ENCODE measurements at regions not wholly inside any gene's neighbourhood (a gene's known extent, or its start where the extent isn't known, plus 50 kb on each side); places are given as distances from the start of the nearest gene placed in this dataset.

DNA sequence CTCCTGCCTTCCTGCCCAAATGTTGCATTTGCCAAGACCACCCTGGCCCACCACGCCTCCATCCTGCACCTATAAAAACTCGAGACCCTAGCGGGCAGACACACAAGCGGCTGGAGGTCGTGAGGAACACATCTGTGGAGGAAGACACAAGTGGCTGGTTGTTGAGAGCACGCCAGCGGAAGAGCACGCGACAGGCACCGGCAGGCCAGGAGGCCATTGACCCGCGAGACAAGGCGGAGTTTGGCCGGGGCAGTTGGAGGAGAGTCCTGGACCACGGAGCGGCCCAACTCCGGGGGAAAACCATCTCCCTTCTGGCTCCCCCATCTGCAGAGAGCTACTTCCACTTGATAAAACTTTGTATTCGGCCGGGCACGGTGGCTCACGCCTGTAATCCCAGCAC is 115.2 kb upstream of the AGA start:
- no peak for DNase-seq
- Histone ChIP-seq H3K79me2 (ENCODE audit: low read length) (no peaks in the 10 kb centered on the region), H3K9me2 (replicated peaks; ENCODE audit: insufficient read depth, low read length) (no peaks in the 10 kb centered on the region), H4K20me1 (ENCODE audit: insufficient read depth, low read depth, low read length) (no peaks in the 10 kb centered on the region), H2AFZ (ENCODE audit: low read length) (no peak overlapping the region), H3K9ac (ENCODE audit: low read length) (no peak overlapping the region), H3K4me2 (ENCODE audit: low read depth, low read length, poor library complexity, severe bottlenecking) (no peak overlapping the region), H3K9me3 (ENCODE audit: low read length) (no peaks in the 10 kb centered on the region), H3K27ac (ENCODE audit: low read length) (no peak overlapping the region), H3K4me3 (ENCODE audit: low read length) (no peak overlapping the region), H3K27me3 (ENCODE audit: low read length) (no peaks in the 10 kb centered on the region), H3K4me1 (ENCODE audit: low read length) (no peaks in the 10 kb centered on the region), H3K36me3 (ENCODE audit: insufficient read depth, low read length) (no peaks in the 10 kb centered on the region)

DNA sequence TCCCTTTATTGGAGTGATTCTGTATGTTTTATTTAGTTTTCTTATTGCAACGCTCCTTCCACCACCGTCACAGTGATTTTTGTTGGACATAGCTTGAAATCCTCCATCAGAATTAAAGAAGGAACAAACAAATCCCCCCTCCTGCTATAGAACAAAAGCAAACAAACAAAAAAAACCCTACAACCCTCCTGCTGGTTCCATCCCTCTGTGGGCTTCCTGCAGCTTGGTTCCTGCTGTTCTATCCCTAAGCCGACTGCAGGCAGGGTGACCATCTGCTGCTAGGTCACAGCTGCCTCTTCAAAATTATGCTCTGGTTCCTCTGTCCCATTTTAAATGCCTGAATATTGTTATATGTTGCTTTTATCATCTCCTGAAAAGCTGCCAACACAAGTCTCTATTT is 116.8 kb upstream of the AGA start:
- Histone ChIP-seq H3K9ac (ENCODE audit: low read length) (no peak overlapping the region), H3K79me2 (ENCODE audit: low read length) (no peaks in the 10 kb centered on the region), H2AFZ (ENCODE audit: low read length) (no peak overlapping the region), H3K4me1 (ENCODE audit: low read length) (no peaks in the 10 kb centered on the region), H3K9me2 (replicated peaks; ENCODE audit: insufficient read depth, low read length) (no peaks in the 10 kb centered on the region), H3K27me3 (ENCODE audit: low read length) (no peaks in the 10 kb centered on the region), H3K36me3 (ENCODE audit: insufficient read depth, low read length) (no peaks in the 10 kb centered on the region), H3K27ac (ENCODE audit: low read length) (no peak overlapping the region), H3K4me2 (ENCODE audit: low read depth, low read length, poor library complexity, severe bottlenecking) (no peak overlapping the region), H3K4me3 (ENCODE audit: low read length) (no peak overlapping the region), H4K20me1 (ENCODE audit: insufficient read depth, low read depth, low read length) (no peaks in the 10 kb centered on the region), H3K9me3 (ENCODE audit: low read length) (no peaks in the 10 kb centered on the region)
- DNase-seq = no peak

DNA sequence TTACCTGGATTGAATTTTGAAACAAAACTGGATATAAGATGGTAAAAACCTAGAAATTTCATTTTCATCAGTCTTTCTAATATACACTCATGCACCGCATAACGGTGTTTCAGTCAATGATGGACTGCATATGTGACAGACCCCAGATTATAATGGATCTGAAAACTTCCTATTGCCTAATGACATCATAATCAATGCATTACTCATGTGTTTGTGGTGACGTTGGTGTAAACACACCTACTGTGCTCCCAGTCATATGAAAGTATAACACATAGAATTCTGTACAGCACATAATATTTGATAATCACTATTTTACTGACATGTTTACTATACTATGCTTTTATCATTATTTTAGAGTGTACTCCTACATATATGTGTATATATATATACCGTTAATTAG is 119.9 kb upstream of the AGA start:
- H4K20me1 ChIP-seq (ENCODE audit: insufficient read depth, low read depth, low read length) = no peaks in the 10 kb centered on the region
- no peaks in the 10 kb centered on the region for H3K9me2 ChIP-seq (replicated peaks; ENCODE audit: insufficient read depth, low read length)
- no peaks in the 10 kb centered on the region for H3K9me3 ChIP-seq (ENCODE audit: low read length)
- no peak overlapping the region for H3K9ac ChIP-seq (ENCODE audit: low read length)
- no peaks in the 10 kb centered on the region for H3K27me3 ChIP-seq (ENCODE audit: low read length)
- no peaks in the 10 kb centered on the region for H3K36me3 ChIP-seq (ENCODE audit: insufficient read depth, low read length)
- no peak overlapping the region for H3K4me2 ChIP-seq (ENCODE audit: low read depth, low read length, poor library complexity, severe bottlenecking)
- H2AFZ ChIP-seq (ENCODE audit: low read length) = no peak overlapping the region
- no peaks in the 10 kb centered on the region for H3K4me1 ChIP-seq (ENCODE audit: low read length)
- no peak for DNase-seq
- H3K27ac ChIP-seq (ENCODE audit: low read length) = no peak overlapping the region
- no peaks in the 10 kb centered on the region for H3K79me2 ChIP-seq (ENCODE audit: low read length)
- H3K4me3 ChIP-seq (ENCODE audit: low read length) = no peak overlapping the region

DNA sequence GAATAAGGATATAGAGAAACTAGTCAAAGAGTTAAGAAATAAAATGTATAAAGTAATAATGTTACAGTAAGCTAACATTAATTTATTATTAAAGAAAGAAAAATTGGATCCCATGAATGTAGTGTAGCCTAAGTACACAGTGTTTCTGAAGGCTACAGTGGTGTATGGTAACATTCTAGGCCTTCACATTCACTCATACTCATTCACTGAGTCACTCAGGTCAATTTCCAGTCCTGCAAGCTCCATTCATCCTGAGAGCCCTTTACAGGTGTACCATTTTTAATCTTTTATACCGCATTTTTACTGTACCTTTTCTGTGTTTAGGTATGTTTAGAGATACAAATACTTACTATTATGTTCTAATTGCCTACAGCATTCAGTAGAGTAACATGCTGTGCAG is 120.6 kb upstream of the AGA start:
- no peak overlapping the region for H3K4me3 ChIP-seq (ENCODE audit: low read length)
- H3K36me3 ChIP-seq (ENCODE audit: insufficient read depth, low read length) = no peaks in the 10 kb centered on the region
- no peaks in the 10 kb centered on the region for H3K4me1 ChIP-seq (ENCODE audit: low read length)
- H3K27ac ChIP-seq (ENCODE audit: low read length) = no peak overlapping the region
- no peaks in the 10 kb centered on the region for H3K27me3 ChIP-seq (ENCODE audit: low read length)
- no peaks in the 10 kb centered on the region for H3K79me2 ChIP-seq (ENCODE audit: low read length)
- H4K20me1 ChIP-seq (ENCODE audit: insufficient read depth, low read depth, low read length) = no peaks in the 10 kb centered on the region
- no peak overlapping the region for H3K9ac ChIP-seq (ENCODE audit: low read length)
- no peaks in the 10 kb centered on the region for H3K9me2 ChIP-seq (replicated peaks; ENCODE audit: insufficient read depth, low read length)
- H3K4me2 ChIP-seq (ENCODE audit: low read depth, low read length, poor library complexity, severe bottlenecking) = no peak overlapping the region
- H3K9me3 ChIP-seq (ENCODE audit: low read length) = no peaks in the 10 kb centered on the region
- DNase-seq = no peak
- H2AFZ ChIP-seq (ENCODE audit: low read length) = no peak overlapping the region

DNA sequence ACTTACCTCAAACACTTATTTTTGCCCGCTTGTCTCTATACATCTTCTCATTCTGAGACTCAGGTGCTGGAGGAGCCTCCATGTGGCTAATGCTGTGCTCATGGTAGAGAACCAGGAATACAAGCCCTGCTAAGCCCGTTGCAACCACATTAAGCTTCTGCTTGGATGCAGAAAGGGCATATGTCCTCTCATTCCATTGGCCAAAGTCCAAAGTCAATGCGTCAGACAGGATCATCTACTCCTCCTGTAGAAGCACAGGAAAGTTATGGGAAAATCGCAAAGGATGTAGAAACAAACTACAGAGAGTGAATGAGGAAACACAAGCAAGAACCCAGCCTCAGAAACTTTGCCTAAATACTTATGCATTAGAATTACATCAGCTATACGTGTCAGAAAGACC is 124.5 kb upstream of the AGA start:
- Histone ChIP-seq H3K36me3 (ENCODE audit: insufficient read depth, low read length) (no peaks in the 10 kb centered on the region), H3K79me2 (ENCODE audit: low read length) (no peaks in the 10 kb centered on the region), H4K20me1 (ENCODE audit: insufficient read depth, low read depth, low read length) (no peaks in the 10 kb centered on the region), H3K27ac (ENCODE audit: low read length) (no peak overlapping the region), H3K27me3 (ENCODE audit: low read length) (no peaks in the 10 kb centered on the region), H3K9ac (ENCODE audit: low read length) (no peak overlapping the region), H3K4me1 (ENCODE audit: low read length) (no peaks in the 10 kb centered on the region), H2AFZ (ENCODE audit: low read length) (no peak overlapping the region), H3K4me3 (ENCODE audit: low read length) (no peak overlapping the region), H3K9me3 (ENCODE audit: low read length) (no peaks in the 10 kb centered on the region), H3K9me2 (replicated peaks; ENCODE audit: insufficient read depth, low read length) (no peaks in the 10 kb centered on the region), H3K4me2 (ENCODE audit: low read depth, low read length, poor library complexity, severe bottlenecking) (no peak overlapping the region)
- DNase-seq = no peak

DNA sequence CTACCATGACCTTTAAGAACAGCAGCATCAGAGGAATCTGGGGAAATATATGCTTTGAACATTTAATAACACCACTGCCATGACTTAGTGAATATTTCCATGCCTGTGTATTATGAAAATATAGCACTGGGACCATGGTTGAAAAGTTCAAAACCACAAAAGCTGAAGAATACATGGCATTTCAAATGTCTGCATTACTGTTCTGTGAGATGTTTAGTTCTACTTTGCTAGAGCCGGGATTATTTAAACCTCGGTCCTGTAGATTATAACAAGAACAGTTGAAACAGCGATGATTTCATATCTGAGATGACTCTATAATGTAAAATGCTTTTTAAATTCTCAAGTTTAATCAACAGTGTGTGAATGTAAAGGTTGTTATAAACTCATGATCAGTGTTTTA is 126.7 kb upstream of the AGA start:
- H3K4me1 ChIP-seq (ENCODE audit: low read length) = no peaks in the 10 kb centered on the region
- H3K9ac ChIP-seq (ENCODE audit: low read length) = no peak overlapping the region
- H3K27ac ChIP-seq (ENCODE audit: low read length) = no peak overlapping the region
- H3K9me2 ChIP-seq (replicated peaks; ENCODE audit: insufficient read depth, low read length) = no peaks in the 10 kb centered on the region
- no peaks in the 10 kb centered on the region for H3K79me2 ChIP-seq (ENCODE audit: low read length)
- no peaks in the 10 kb centered on the region for H3K27me3 ChIP-seq (ENCODE audit: low read length)
- H2AFZ ChIP-seq (ENCODE audit: low read length) = no peak overlapping the region
- no peak for DNase-seq
- H3K9me3 ChIP-seq (ENCODE audit: low read length) = no peaks in the 10 kb centered on the region
- H3K36me3 ChIP-seq (ENCODE audit: insufficient read depth, low read length) = no peaks in the 10 kb centered on the region
- no peak overlapping the region for H3K4me2 ChIP-seq (ENCODE audit: low read depth, low read length, poor library complexity, severe bottlenecking)
- H4K20me1 ChIP-seq (ENCODE audit: insufficient read depth, low read depth, low read length) = no peaks in the 10 kb centered on the region
- H3K4me3 ChIP-seq (ENCODE audit: low read length) = no peak overlapping the region

DNA sequence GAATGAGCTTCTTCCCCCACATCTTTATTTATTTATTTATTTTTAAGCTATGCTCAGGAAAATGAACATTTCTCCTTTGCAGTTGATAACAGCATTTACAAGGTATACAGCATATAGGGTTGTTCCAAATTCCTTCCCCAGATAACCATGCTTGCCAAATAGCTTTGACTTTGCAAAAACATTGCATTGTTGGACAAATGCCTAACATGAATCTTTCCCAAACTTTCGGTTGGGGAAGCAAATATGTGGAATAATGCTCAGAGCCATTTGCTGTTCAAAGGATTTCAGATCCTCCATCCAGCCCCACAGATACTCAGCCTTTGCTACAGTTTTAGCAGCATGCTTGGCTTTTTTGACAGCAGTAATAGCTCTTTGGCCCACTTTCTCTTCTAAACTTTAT is 127.2 kb upstream of the AGA start:
- H3K4me1 ChIP-seq (ENCODE audit: low read length) = no peaks in the 10 kb centered on the region
- H3K4me2 ChIP-seq (ENCODE audit: low read depth, low read length, poor library complexity, severe bottlenecking) = no peak overlapping the region
- H3K79me2 ChIP-seq (ENCODE audit: low read length) = no peaks in the 10 kb centered on the region
- H3K9me3 ChIP-seq (ENCODE audit: low read length) = no peaks in the 10 kb centered on the region
- no peak overlapping the region for H3K9ac ChIP-seq (ENCODE audit: low read length)
- no peaks in the 10 kb centered on the region for H3K9me2 ChIP-seq (replicated peaks; ENCODE audit: insufficient read depth, low read length)
- no peaks in the 10 kb centered on the region for H4K20me1 ChIP-seq (ENCODE audit: insufficient read depth, low read depth, low read length)
- no peak overlapping the region for H3K4me3 ChIP-seq (ENCODE audit: low read length)
- no peaks in the 10 kb centered on the region for H3K27me3 ChIP-seq (ENCODE audit: low read length)
- H2AFZ ChIP-seq (ENCODE audit: low read length) = no peak overlapping the region
- DNase-seq = no peak
- no peak overlapping the region for H3K27ac ChIP-seq (ENCODE audit: low read length)
- no peaks in the 10 kb centered on the region for H3K36me3 ChIP-seq (ENCODE audit: insufficient read depth, low read length)

DNA sequence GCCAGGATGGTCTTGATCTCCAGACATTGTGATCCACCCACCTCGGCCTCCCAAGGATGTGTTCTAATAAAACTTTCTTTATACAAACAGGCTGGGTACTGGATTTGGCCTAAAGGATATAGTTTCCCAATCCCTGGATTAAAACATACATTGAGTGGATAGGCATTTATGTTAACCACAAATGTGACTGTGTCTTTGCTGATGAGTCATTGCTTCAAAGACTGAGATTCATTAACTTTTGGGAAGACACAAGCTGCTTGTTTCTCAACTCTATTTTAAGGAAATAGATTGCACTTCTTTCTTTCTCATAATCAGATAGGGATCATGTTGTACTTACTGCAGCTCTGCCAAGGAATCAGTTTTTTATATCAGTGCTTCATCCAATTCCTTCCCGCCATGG is 131.3 kb upstream of the AGA start:
- no peaks in the 10 kb centered on the region for H3K4me1 ChIP-seq (ENCODE audit: low read length)
- H3K27me3 ChIP-seq (ENCODE audit: low read length) = no peaks in the 10 kb centered on the region
- no peaks in the 10 kb centered on the region for H4K20me1 ChIP-seq (ENCODE audit: insufficient read depth, low read depth, low read length)
- no peak for DNase-seq
- H3K27ac ChIP-seq (ENCODE audit: low read length) = no peak overlapping the region
- H3K36me3 ChIP-seq (ENCODE audit: insufficient read depth, low read length) = no peaks in the 10 kb centered on the region
- no peaks in the 10 kb centered on the region for H3K79me2 ChIP-seq (ENCODE audit: low read length)
- H3K9me3 ChIP-seq (ENCODE audit: low read length) = no peaks in the 10 kb centered on the region
- no peaks in the 10 kb centered on the region for H3K9me2 ChIP-seq (replicated peaks; ENCODE audit: insufficient read depth, low read length)
- no peak overlapping the region for H3K4me3 ChIP-seq (ENCODE audit: low read length)
- H3K4me2 ChIP-seq (ENCODE audit: low read depth, low read length, poor library complexity, severe bottlenecking) = no peak overlapping the region
- no peak overlapping the region for H2AFZ ChIP-seq (ENCODE audit: low read length)
- H3K9ac ChIP-seq (ENCODE audit: low read length) = no peak overlapping the region

DNA sequence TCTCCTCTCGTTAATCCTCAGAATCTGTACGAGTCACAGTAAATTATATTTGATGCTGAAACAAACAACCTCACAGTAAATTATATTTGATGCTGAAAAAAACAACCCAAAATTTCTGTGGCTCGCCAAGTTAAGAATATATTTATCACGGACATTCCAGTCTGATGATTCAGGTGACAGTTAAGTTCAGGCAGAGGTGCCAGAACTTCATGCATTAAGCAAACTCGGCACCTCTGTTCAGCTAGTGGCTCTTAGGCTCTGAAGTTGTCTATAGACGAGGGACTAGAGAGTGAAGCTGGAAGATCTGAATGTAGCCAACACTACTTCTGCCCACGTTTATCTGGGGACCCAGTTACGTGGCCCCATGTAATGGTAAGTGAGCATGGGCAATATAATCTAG is 132.2 kb upstream of the AGA start:
- Histone ChIP-seq H3K27me3 (ENCODE audit: low read length) (no peaks in the 10 kb centered on the region), H4K20me1 (ENCODE audit: insufficient read depth, low read depth, low read length) (no peaks in the 10 kb centered on the region), H3K4me3 (ENCODE audit: low read length) (no peak overlapping the region), H3K36me3 (ENCODE audit: insufficient read depth, low read length) (no peaks in the 10 kb centered on the region), H3K4me2 (ENCODE audit: low read depth, low read length, poor library complexity, severe bottlenecking) (no peak overlapping the region), H3K9me2 (replicated peaks; ENCODE audit: insufficient read depth, low read length) (no peaks in the 10 kb centered on the region), H3K9ac (ENCODE audit: low read length) (no peak overlapping the region), H3K27ac (ENCODE audit: low read length) (no peak overlapping the region), H3K9me3 (ENCODE audit: low read length) (no peaks in the 10 kb centered on the region), H2AFZ (ENCODE audit: low read length) (no peak overlapping the region), H3K4me1 (ENCODE audit: low read length) (no peaks in the 10 kb centered on the region), H3K79me2 (ENCODE audit: low read length) (no peaks in the 10 kb centered on the region)
- DNase-seq = no peak
